Nephron progenitor cell (in vitro differentiated cells): ENCODE measurements at regions not wholly inside any gene's neighbourhood (a gene's known extent, or its start where the extent isn't known, plus 50 kb on each side); places are given as distances from the start of the nearest gene placed in this dataset.

Experiments
- DNase-seq: peaks from one replicate; pipeline ENCODE4 v3.0.0; 2021
- H3K27ac Mint-ChIP-seq: 2 replicates; pipeline ENCODE4 v1.8.0; 2021; ENCODE audit warnings: mild to moderate bottlenecking, moderate library complexity, mixed read lengths
- H3K27me3 Mint-ChIP-seq: 2 replicates; pipeline ENCODE4 v1.8.0; 2021; ENCODE audit warnings: mild to moderate bottlenecking, low read depth, mixed read lengths; ENCODE audit not compliant: poor library complexity
- H3K36me3 Mint-ChIP-seq: 2 replicates; pipeline ENCODE4 v1.8.0; 2021; ENCODE audit warnings: low read depth, mixed read lengths
- H3K4me1 Mint-ChIP-seq: 2 replicates; pipeline ENCODE4 v1.8.0; 2021; ENCODE audit warnings: mixed read lengths
- H3K4me3 Mint-ChIP-seq: 2 replicates; pipeline ENCODE4 v1.8.0; 2021; ENCODE audit warnings: mild to moderate bottlenecking, moderate library complexity, mixed read lengths
- H3K9me3 Mint-ChIP-seq: 2 replicates; pipeline ENCODE4 v1.8.0; 2021; ENCODE audit warnings: mild to moderate bottlenecking, moderate library complexity, mixed read lengths
- CTCF ChIP-seq: fragments of 200-600 bp; sonication (generic); IDR thresholded peaks from 2 replicates; pipeline ENCODE4 v1.5.0; 2021; ENCODE audit warnings: antibody characterized with exemption

GRCh38 chr1:238826891-238827290 lies 559.5 kb upstream of the CHRM3 start:
- TF ChIP-seq CTCF, result no peak
- Mint-ChIP-seq H3K9me3 (peaks cover 23% of the 10 kb centered on the region), H3K36me3 (no peaks in the 10 kb centered on the region), H3K27me3 (no peaks in the 10 kb centered on the region), H3K4me1 (no peaks in the 10 kb centered on the region), H3K27ac (no peak overlapping the region), H3K4me3 (no peak overlapping the region)
- DNase-seq, result no peak

GRCh38 chr1:238823416-238823815 lies 563.0 kb upstream of the CHRM3 start:
- no peaks in the 10 kb centered on the region for H3K4me1 Mint-ChIP-seq
- H3K27ac Mint-ChIP-seq, result no peak overlapping the region
- H3K27me3 Mint-ChIP-seq, result no peaks in the 10 kb centered on the region
- TF ChIP-seq CTCF, result no peak
- no peaks in the 10 kb centered on the region for H3K9me3 Mint-ChIP-seq
- no peaks in the 10 kb centered on the region for H3K36me3 Mint-ChIP-seq
- H3K4me3 Mint-ChIP-seq, result no peak overlapping the region
- no peak for DNase-seq

- H3K4me1 Mint-ChIP-seq, result no peaks in the 10 kb centered on the region
- no peak overlapping the region for H3K27ac Mint-ChIP-seq
- H3K27me3 Mint-ChIP-seq, result no peaks in the 10 kb centered on the region
- no peak overlapping the region for H3K4me3 Mint-ChIP-seq
- no peaks in the 10 kb centered on the region for H3K36me3 Mint-ChIP-seq
- no peak for DNase-seq
- H3K9me3 Mint-ChIP-seq, result no peaks in the 10 kb centered on the region
- no peak for TF ChIP-seq CTCF
Observed at GRCh38 chr1:238811211-238811879, 575.0 kb upstream of the CHRM3 start.

- Mint-ChIP-seq H3K4me3 (no peak overlapping the region), H3K9me3 (no peaks in the 10 kb centered on the region), H3K36me3 (no peaks in the 10 kb centered on the region), H3K4me1 (no peaks in the 10 kb centered on the region), H3K27me3 (no peaks in the 10 kb centered on the region), H3K27ac (no peak overlapping the region)
- no peak for TF ChIP-seq CTCF
- no peak for DNase-seq
Observed at GRCh38 chr1:238790882-238791281, 595.5 kb upstream of the CHRM3 start.

GRCh38 chr1:238789916-238790667 lies 596.3 kb upstream of the CHRM3 start:
- TF ChIP-seq CTCF, result no peak
- Mint-ChIP-seq H3K4me1 (no peaks in the 10 kb centered on the region), H3K4me3 (no peak overlapping the region), H3K27me3 (no peaks in the 10 kb centered on the region), H3K27ac (no peak overlapping the region), H3K9me3 (no peaks in the 10 kb centered on the region), H3K36me3 (no peaks in the 10 kb centered on the region)
- DNase-seq, result no peak

- Mint-ChIP-seq H3K27ac (no peak overlapping the region), H3K27me3 (no peaks in the 10 kb centered on the region), H3K36me3 (no peaks in the 10 kb centered on the region), H3K4me1 (no peaks in the 10 kb centered on the region), H3K4me3 (no peak overlapping the region), H3K9me3 (no peaks in the 10 kb centered on the region)
- DNase-seq, result no peak
- TF ChIP-seq CTCF, result no peak
Observed at GRCh38 chr1:238787471-238787870, 598.9 kb upstream of the CHRM3 start.
